BJ (cell line): ENCODE measurements at regions not wholly inside any gene's neighbourhood (a gene's known extent, or its start where the extent isn't known, plus 50 kb on each side); places are given as distances from the start of the nearest gene placed in this dataset.
"Not testable (repeated sequence)": the region's sequence is repeated elsewhere in the genome, so short reads cannot be mapped to it uniquely, and the experiment has no call there.

Source experiments
- CTCF ChIA-PET: fragments of 350-600 bp; formaldehyde crosslinking; extraction: SDS; loops from one replicate; lab custom pipeline; 2021; ENCODE audit warnings: antibody characterized with exemption, inconsistent platforms; lab: Yijun Ruan, JAX
- POLR2A ChIA-PET: fragments of 300-600 bp; sonication (Branson Sonifier 250); formaldehyde crosslinking; extraction: SDS; loops from one replicate; lab custom pipeline; 2021; ENCODE audit warnings: antibody characterized with exemption; lab: Charles Lee
- DNase-seq: peaks from one replicate; pipeline ENCODE4 v3.0.0-alpha.2; 2011; ENCODE audit warnings: low read depth
- H3K27me3 ChIP-seq: 2 replicates; pipeline ENCODE4 v1.6.0; 2011; ENCODE audit warnings: low read length; ENCODE audit not compliant: control insufficient read depth, insufficient read depth
- H3K36me3 ChIP-seq: 2 replicates; pipeline ENCODE4 v1.5.1; 2011; ENCODE audit warnings: low read length; ENCODE audit not compliant: control insufficient read depth, insufficient read depth
- H3K4me3 ChIP-seq: 2 replicates; pipeline ENCODE4 v1.5.1; 2011; ENCODE audit warnings: low read depth, mild to moderate bottlenecking, control low read depth, low read length
- TF ChIP-seq, protein P1 (sequence below): IDR thresholded peaks from 2 replicates; pipeline ENCODE4 v1.5.1; 2011; ENCODE audit warnings: low read depth, mild to moderate bottlenecking, control low read depth, inconsistent platforms, low read length, moderate library complexity; ENCODE audit not compliant: insufficient read depth

DNA sequence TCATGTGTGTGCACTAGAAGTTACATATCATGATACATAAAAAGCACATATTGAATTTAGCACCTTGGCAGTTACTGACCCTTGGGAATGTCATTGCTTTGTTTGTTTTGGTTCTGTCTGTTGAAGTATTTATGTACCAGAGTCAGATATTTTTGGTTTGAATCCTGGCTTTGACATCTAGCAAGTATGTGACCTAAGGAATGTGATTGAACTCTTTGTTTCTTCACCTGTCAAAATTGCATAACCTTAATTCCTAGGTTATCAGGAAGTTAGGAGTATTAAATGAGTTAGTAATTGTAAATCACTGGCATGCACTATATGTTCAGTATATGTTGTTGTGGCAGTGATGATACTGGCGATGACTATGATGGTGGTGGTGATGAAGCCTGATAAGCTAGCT is 1003.5 kb upstream of the NRXN1 start:
- H3K27me3 ChIP-seq = no peaks in the 10 kb centered on the region
- no peaks in the 10 kb centered on the region for H3K36me3 ChIP-seq
- ChIA-PET POLR2A (no interaction called here), CTCF (no interaction called here)
- DNase-seq = no peak
- no peak overlapping the region for H3K4me3 ChIP-seq
- TF ChIP-seq, protein P1, sequence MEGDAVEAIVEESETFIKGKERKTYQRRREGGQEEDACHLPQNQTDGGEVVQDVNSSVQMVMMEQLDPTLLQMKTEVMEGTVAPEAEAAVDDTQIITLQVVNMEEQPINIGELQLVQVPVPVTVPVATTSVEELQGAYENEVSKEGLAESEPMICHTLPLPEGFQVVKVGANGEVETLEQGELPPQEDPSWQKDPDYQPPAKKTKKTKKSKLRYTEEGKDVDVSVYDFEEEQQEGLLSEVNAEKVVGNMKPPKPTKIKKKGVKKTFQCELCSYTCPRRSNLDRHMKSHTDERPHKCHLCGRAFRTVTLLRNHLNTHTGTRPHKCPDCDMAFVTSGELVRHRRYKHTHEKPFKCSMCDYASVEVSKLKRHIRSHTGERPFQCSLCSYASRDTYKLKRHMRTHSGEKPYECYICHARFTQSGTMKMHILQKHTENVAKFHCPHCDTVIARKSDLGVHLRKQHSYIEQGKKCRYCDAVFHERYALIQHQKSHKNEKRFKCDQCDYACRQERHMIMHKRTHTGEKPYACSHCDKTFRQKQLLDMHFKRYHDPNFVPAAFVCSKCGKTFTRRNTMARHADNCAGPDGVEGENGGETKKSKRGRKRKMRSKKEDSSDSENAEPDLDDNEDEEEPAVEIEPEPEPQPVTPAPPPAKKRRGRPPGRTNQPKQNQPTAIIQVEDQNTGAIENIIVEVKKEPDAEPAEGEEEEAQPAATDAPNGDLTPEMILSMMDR = no peak

DNA sequence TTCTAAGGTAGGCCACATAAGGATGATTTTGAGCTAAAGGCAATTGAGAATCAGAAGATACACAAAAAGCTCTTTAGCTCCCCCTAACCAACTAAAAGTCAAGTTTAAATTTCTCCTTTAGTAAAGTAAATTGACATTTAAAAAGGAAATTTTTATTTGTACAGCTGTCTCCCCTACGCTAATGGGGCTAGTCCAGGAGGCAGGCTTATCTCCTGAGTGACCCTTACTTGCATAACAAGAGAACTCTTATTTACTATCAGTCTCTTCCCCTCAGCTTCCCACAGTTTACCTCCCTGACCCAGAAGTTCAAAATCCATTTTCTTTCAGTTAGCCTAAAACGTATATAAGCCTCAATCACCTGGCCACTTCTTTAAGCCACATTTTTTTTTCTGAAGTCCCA is 1002.8 kb upstream of the NRXN1 start:
- Histone ChIP-seq H3K4me3 (no peak overlapping the region), H3K27me3 (no peaks in the 10 kb centered on the region), H3K36me3 (no peaks in the 10 kb centered on the region)
- POLR2A ChIA-PET = no interaction called here
- TF ChIP-seq, protein P1 = no peak
- CTCF ChIA-PET = interaction anchor here (0.6 kb wide), 1 partner anchor 412 kb away, joined by 3 read pairs; no protein-coding TSS in a partner anchor
- DNase-seq = no peak

DNA sequence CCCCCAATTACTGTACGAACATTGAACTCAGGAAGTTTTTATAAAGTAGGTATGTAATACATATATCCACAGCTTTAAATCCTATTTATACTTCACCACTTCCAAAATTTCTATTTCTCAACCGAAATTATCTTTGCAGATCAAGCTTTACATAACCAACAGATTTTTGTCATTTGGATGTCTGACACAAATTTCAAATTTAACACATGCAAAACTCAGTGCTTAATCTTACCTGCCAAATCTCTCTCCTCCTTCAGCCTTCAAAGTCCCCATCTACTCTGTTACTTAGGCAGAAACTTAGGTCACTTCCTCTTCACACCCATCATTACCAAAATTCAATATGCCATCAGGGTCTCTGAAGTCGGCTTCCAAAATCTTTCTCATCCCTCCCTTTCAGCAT is 990.1 kb upstream of the NRXN1 start:
- H3K27me3 ChIP-seq = no peaks in the 10 kb centered on the region
- ChIA-PET CTCF (no interaction called here), POLR2A (no interaction called here)
- no peaks in the 10 kb centered on the region for H3K36me3 ChIP-seq
- no peak for DNase-seq
- TF ChIP-seq, protein P1 = no peak
- H3K4me3 ChIP-seq = no peak overlapping the region

DNA sequence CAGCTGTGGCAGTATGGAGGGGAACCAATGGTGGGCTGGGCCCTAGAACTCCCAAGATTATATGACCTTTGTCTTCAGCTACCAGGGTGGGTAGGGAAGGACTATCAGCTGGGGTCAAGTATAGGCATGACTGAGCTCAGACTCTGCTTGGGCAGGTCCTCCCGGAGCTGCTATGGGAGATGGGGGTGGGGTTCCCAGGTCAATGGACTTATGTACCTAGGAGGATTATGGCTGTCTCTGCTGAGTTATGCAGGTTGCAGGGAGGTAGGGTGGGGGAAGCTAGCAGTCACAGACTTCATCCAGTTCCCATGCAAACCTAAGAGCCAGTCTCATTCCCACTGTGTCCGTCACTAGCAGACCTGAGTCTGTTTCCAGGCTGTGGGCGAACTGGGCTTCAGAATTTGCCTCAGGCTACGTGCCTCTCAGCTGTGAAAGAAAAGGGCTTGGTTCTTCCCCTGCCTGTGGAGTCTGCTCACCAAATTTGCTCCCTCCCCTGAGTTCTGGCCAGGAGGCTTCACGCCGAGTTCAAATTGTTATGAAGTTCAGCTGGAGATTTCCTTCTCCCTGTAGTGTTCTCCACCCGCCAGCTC is 985.8 kb upstream of the NRXN1 start:
- DNase-seq = no peak
- TF ChIP-seq, protein P1 = no peak
- no peaks in the 10 kb centered on the region for H3K27me3 ChIP-seq
- CTCF ChIA-PET = no interaction called here
- POLR2A ChIA-PET = no interaction called here
- H3K36me3 ChIP-seq = no peaks in the 10 kb centered on the region
- no peak overlapping the region for H3K4me3 ChIP-seq

DNA sequence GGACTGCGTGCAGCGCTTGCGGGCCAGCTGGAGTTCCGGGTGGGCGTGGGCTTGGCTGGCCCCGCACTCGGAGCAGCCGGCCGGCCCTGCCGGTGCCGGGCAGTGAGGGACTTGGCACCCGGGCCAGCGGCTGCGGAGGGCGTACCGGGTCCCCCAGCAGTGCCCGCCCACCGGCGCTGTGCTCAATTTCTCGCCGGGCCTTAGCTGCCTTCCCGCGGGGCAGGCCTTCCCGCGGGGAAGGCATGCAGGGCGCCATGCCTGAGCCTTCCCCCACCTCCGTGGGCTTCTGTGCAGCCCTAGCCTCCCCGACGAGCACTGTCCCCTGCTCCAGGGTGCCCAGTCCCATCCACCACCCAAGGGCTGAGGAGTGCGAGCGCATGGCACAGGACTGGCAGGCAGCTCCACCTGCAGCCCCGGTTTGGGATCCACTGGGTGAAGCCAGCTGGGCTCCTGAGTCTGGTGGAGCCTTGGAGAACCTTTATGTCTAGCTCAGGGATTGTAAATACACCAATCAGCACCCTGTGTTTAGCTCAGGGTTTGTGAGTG is 975.0 kb upstream of the NRXN1 start:
- POLR2A ChIA-PET, H3K27me3 ChIP-seq, CTCF ChIA-PET, DNase-seq, H3K4me3 ChIP-seq, H3K36me3 ChIP-seq: not testable (repeated sequence)

DNA sequence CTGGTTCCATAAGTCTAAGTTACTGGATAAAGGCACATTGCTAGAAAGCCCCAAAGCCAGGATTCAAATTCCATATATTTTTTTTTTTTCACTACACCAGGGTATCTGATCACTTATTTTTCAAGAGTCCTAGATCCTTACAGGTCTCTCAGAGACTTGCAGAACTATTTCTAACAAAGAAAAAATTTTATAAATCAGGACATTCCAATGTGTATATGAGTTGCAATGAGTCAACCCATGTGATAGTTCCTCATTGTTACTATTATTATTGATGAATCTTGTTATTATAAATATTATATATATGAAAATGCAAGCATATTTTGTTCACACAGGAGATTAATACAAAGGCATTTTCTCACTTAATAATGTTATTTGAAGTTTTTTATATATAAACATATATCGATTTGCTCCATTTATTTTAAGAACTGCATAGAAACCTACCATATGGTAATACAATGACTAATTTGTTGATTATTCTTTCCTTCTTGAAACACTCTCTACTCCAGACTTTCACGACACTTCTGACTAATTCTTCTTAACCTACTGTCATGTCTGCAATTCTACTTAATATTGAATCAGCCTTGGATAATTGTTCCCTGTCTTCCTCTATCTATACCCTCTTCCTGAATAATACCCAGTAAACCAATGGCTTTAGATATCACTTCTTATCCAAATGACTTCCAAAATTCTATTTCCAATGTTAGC is 968.4 kb upstream of the NRXN1 start:
- no peaks in the 10 kb centered on the region for H3K27me3 ChIP-seq
- TF ChIP-seq, protein P1 = no peak
- POLR2A ChIA-PET = no interaction called here
- H3K36me3 ChIP-seq = no peaks in the 10 kb centered on the region
- no peak overlapping the region for H3K4me3 ChIP-seq
- no peak for DNase-seq
- CTCF ChIA-PET = no interaction called here
